HG03159 (cell line): ENCODE measurements at regions not wholly inside any gene's neighbourhood (a gene's known extent, or its start where the extent isn't known, plus 50 kb on each side); places are given as distances from the start of the nearest gene placed in this dataset.

ENCODE experiments used
- ATAC-seq: cut with Tn5 transposase; IDR thresholded peaks from one replicate; pipeline ENCODE4 v1.9.1; 2021; ENCODE audit warnings: mild to moderate bottlenecking, moderate library complexity; ENCODE audit not compliant: unreplicated experiment

- no peak for ATAC-seq
Observed at GRCh38 chr3:5270666-5271371, 83.3 kb downstream of the EDEM1 start.

GRCh38 chr3:5271372-5271683, 83.8 kb downstream of the EDEM1 start:
- no peak for ATAC-seq

GRCh38 chr3:5272387-5272786, 84.9 kb downstream of the EDEM1 start:
- ATAC-seq = no peak

- ATAC-seq = no peak
Observed at GRCh38 chr3:5274091-5274490, 86.6 kb downstream of the EDEM1 start.

GRCh38 chr3:5275529-5275928, 88.0 kb downstream of the EDEM1 start:
- no peak for ATAC-seq

GRCh38 chr3:5276934-5277333, 89.4 kb downstream of the EDEM1 start:
- ATAC-seq = no peak

GRCh38 chr3:5277612-5278236, 90.2 kb downstream of the EDEM1 start:
- ATAC-seq = no peak

GRCh38 chr3:5278666-5279065, 91.2 kb downstream of the EDEM1 start:
- ATAC-seq = no peak

GRCh38 chr3:5282703-5283102, 95.2 kb downstream of the EDEM1 start:
- no peak for ATAC-seq

GRCh38 chr3:5285439-5285838, 97.9 kb downstream of the EDEM1 start:
- no peak for ATAC-seq

- no peak for ATAC-seq
Observed at GRCh38 chr3:5290915-5291314, 103.4 kb downstream of the EDEM1 start.

GRCh38 chr3:5292512-5292911, 105.0 kb downstream of the EDEM1 start:
- ATAC-seq = no peak

- ATAC-seq = no peak
Observed at GRCh38 chr3:5293207-5293606, 105.7 kb downstream of the EDEM1 start.

GRCh38 chr3:5294356-5294755, 106.8 kb downstream of the EDEM1 start:
- ATAC-seq = no peak

- ATAC-seq = no peak
Observed at GRCh38 chr3:5295191-5295690, 107.7 kb downstream of the EDEM1 start.

GRCh38 chr3:5296362-5296761, 108.9 kb downstream of the EDEM1 start:
- ATAC-seq = no peak

GRCh38 chr3:5297895-5298294, 110.4 kb downstream of the EDEM1 start:
- ATAC-seq = peak; percentile 6

GRCh38 chr3:5298453-5298852, 110.9 kb downstream of the EDEM1 start:
- ATAC-seq = peak; percentile 99

GRCh38 chr3:5299161-5299560, 111.7 kb downstream of the EDEM1 start:
- no peak for ATAC-seq

- ATAC-seq = no peak
Observed at GRCh38 chr3:5300638-5301037, 113.1 kb downstream of the EDEM1 start.

- no peak for ATAC-seq
Observed at GRCh38 chr3:5301651-5302297, 114.3 kb downstream of the EDEM1 start.

GRCh38 chr3:5302661-5303060, 115.2 kb downstream of the EDEM1 start:
- no peak for ATAC-seq
